SK-N-SH treated with all-trans-retinoic acid at 6 μM for 48 hours (cell line): ENCODE measurements at regions not wholly inside any gene's neighbourhood (a gene's known extent, or its start where the extent isn't known, plus 50 kb on each side); places are given as distances from the start of the nearest gene placed in this dataset.

Experiments used
- ATAC-seq: fragments of 200-7000 bp; cut with Tn5 transposase; 3 replicates; pipeline ENCODE4 v1.9.1; 2020; ENCODE audit warnings: mild to moderate bottlenecking, moderate library complexity
- ARNTL ChIP-seq: fragments of 450-650 bp; formaldehyde crosslinking; IDR thresholded peaks from 2 replicates; pipeline ENCODE4 v1.5.0; 2020; ENCODE audit warnings: low read depth, mild to moderate bottlenecking, moderate library complexity, borderline replicate concordance
- BACH2 ChIP-seq: fragments of 250-450 bp; sonication (Bioruptor Pico); IDR thresholded peaks from 2 replicates; pipeline ENCODE4 v1.9.0; 2021; ENCODE audit warnings: mild to moderate bottlenecking, borderline replicate concordance
- ESRRG ChIP-seq: fragments of 250-450 bp; sonication (Bioruptor Pico); IDR thresholded peaks from 2 replicates; pipeline ENCODE4 v1.6.1; 2021; ENCODE audit warnings: mild to moderate bottlenecking
- GLIS3 ChIP-seq: fragments of 250-450 bp; sonication (Bioruptor Pico); IDR thresholded peaks from 2 replicates; pipeline ENCODE4 v1.5.0; 2020; ENCODE audit warnings: mild to moderate bottlenecking, moderate library complexity
- ISL1 ChIP-seq: fragments of 250-450 bp; sonication (Bioruptor Pico); IDR thresholded peaks from 2 replicates; pipeline ENCODE4 v2.1.2; 2022; ENCODE audit warnings: mild to moderate bottlenecking, moderate library complexity
- OSR1 ChIP-seq: fragments of 250-450 bp; sonication (Bioruptor Pico); IDR thresholded peaks from 2 replicates; pipeline ENCODE4 v1.8.0; 2022; ENCODE audit warnings: moderate library complexity, mild to moderate bottlenecking, inconsistent platforms
- PATZ1 ChIP-seq: fragments of 250-450 bp; sonication (Bioruptor Pico); IDR thresholded peaks from 2 replicates; pipeline ENCODE4 v1.8.0; 2020; ENCODE audit warnings: mild to moderate bottlenecking, moderate library complexity, borderline replicate concordance
- SNAI2 ChIP-seq: fragments of 250-450 bp; sonication (Bioruptor Pico); IDR thresholded peaks from 2 replicates; pipeline ENCODE4 v1.5.0; 2020; ENCODE audit warnings: mild to moderate bottlenecking, moderate library complexity
- TCF4 ChIP-seq: fragments of 250-450 bp; sonication (Bioruptor Pico); IDR thresholded peaks from 2 replicates; pipeline ENCODE4 v1.8.0; 2021; ENCODE audit warnings: mild to moderate bottlenecking, moderate library complexity, borderline replicate concordance
- TOX ChIP-seq: fragments of 250-450 bp; sonication (Bioruptor Pico); IDR thresholded peaks from 2 replicates; pipeline ENCODE4 v1.8.0; 2021; ENCODE audit warnings: mild to moderate bottlenecking, moderate library complexity, borderline replicate concordance
- ZC3H10 ChIP-seq: fragments of 250-450 bp; sonication (Bioruptor Pico); IDR thresholded peaks from 2 replicates; pipeline ENCODE4 v1.5.1; 2021; ENCODE audit warnings: mild to moderate bottlenecking, moderate library complexity
- ZFP30 ChIP-seq: fragments of 450-650 bp; formaldehyde crosslinking; IDR thresholded peaks from 2 replicates; pipeline ENCODE4 v1.5.0; 2022; ENCODE audit warnings: mild to moderate bottlenecking, moderate library complexity
- ZNF565 ChIP-seq: fragments of 450-650 bp; formaldehyde crosslinking; conservative IDR thresholded peaks from 2 replicates; pipeline ENCODE4 v1.5.0; 2020; ENCODE audit warnings: low read depth, mild to moderate bottlenecking, moderate library complexity
- ZNF70 ChIP-seq: fragments of 450-650 bp; formaldehyde crosslinking; IDR thresholded peaks from 2 replicates; pipeline ENCODE4 v1.5.0; 2020; ENCODE audit warnings: mild to moderate bottlenecking, moderate library complexity
- TF ChIP-seq, protein P1 (sequence below): fragments of 250-450 bp; sonication (Bioruptor Pico); IDR thresholded peaks from 2 replicates; pipeline ENCODE4 v1.5.0; 2020; ENCODE audit warnings: mild to moderate bottlenecking, moderate library complexity
- TF ChIP-seq, protein P2 (sequence below): fragments of 250-450 bp; sonication (Bioruptor Pico); IDR thresholded peaks from 2 replicates; pipeline ENCODE4 v1.8.0; 2021; ENCODE audit warnings: low read depth, mild to moderate bottlenecking, moderate library complexity, borderline replicate concordance

DNA sequence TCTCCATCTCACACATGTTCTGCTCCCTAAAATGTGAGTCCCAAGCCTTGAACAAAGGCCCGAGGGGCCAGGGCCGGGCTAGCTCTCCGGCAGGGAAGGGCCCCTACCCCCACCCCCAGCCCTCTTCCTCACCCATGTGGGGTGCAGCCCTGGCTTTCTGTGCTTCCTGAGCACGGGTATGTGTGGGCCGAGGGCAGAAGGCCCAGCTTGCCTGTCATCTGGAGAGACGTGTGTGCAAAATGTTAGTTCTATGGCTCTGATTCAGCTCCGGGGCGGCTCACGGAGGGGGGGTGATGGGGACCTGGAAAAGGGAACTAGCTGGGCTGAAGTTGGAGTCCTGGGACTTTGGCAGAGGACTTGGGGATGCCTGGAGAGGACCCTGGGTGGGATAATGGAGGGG, 90.3 kb upstream of the ARAP3 start:
- TF ChIP-seq, protein P1, sequence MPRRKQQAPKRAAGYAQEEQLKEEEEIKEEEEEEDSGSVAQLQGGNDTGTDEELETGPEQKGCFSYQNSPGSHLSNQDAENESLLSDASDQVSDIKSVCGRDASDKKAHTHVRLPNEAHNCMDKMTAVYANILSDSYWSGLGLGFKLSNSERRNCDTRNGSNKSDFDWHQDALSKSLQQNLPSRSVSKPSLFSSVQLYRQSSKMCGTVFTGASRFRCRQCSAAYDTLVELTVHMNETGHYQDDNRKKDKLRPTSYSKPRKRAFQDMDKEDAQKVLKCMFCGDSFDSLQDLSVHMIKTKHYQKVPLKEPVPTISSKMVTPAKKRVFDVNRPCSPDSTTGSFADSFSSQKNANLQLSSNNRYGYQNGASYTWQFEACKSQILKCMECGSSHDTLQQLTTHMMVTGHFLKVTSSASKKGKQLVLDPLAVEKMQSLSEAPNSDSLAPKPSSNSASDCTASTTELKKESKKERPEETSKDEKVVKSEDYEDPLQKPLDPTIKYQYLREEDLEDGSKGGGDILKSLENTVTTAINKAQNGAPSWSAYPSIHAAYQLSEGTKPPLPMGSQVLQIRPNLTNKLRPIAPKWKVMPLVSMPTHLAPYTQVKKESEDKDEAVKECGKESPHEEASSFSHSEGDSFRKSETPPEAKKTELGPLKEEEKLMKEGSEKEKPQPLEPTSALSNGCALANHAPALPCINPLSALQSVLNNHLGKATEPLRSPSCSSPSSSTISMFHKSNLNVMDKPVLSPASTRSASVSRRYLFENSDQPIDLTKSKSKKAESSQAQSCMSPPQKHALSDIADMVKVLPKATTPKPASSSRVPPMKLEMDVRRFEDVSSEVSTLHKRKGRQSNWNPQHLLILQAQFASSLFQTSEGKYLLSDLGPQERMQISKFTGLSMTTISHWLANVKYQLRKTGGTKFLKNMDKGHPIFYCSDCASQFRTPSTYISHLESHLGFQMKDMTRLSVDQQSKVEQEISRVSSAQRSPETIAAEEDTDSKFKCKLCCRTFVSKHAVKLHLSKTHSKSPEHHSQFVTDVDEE (CRISPR knock-in tag) = no peak
- TF ChIP-seq ISL1 (no peak), BACH2 (no peak), PATZ1 (CRISPR knock-in tag) (no peak), GLIS3 (CRISPR knock-in tag) (no peak), OSR1 (no peak), ARNTL (CRISPR knock-in tag) (no peak), TOX (CRISPR knock-in tag) (no peak), ZNF565 (CRISPR knock-in tag) (no peak), ZFP30 (CRISPR knock-in tag) (no peak), TCF4 (CRISPR knock-in tag) (no peak), ZC3H10 (no peak)
- TF ChIP-seq, protein P2, sequence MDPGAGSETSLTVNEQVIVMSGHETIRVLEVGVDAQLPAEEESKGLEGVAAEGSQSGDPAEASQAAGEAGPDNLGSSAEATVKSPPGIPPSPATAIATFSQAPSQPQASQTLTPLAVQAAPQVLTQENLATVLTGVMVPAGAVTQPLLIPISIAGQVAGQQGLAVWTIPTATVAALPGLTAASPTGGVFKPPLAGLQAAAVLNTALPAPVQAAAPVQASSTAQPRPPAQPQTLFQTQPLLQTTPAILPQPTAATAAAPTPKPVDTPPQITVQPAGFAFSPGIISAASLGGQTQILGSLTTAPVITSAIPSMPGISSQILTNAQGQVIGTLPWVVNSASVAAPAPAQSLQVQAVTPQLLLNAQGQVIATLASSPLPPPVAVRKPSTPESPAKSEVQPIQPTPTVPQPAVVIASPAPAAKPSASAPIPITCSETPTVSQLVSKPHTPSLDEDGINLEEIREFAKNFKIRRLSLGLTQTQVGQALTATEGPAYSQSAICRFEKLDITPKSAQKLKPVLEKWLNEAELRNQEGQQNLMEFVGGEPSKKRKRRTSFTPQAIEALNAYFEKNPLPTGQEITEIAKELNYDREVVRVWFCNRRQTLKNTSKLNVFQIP (CRISPR knock-in tag) = no peak
- TF ChIP-seq, all 23 proteins: peak for 0
- no peak for ATAC-seq

DNA sequence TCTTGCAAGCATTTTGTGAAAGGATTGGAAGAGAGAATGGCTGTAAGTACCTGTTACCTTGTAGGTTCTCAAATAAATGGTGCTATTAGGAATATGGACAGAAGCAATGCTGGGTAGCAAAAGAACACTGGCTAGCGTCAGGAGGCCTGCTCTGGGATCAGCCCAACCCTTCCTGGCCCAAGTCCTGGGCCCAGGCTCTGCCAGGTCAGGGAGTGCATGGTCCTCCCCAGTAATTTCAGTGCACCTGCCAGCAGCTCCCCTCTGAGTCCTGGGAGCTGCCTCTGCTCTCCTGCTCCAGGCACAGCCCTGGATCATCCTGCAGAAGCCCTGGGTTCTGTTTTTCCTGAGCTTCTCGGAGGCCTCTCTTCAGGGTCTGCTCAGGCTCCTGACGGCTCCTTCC, 89.5 kb upstream of the ARAP3 start:
- ATAC-seq = no peak

More for the DNA sequence above, 89.5 kb upstream of the ARAP3 start:
- TF ChIP-seq, protein P1 (CRISPR knock-in tag) = no peak
- TF ChIP-seq ESRRG (no peak), TCF4 (CRISPR knock-in tag) (no peak), ZNF70 (no peak), PATZ1 (CRISPR knock-in tag) (no peak), GLIS3 (CRISPR knock-in tag) (no peak), SNAI2 (CRISPR knock-in tag) (no peak)
